Thoracic aorta (tissue), 2 donors: ENCODE measurements at regions not wholly inside any gene's neighbourhood (a gene's known extent, or its start where the extent isn't known, plus 50 kb on each side); places are given as distances from the start of the nearest gene placed in this dataset.

Source experiments
- ATAC-seq: fragments of 150-250 bp; one replicate; pipeline ENCODE4 v1.8.0; 2017; ENCODE audit warnings: low read depth; ENCODE audit not compliant: insufficient number of reproducible peaks, low FRiP score
- DNase-seq: peaks from one replicate; pipeline ENCODE4 v3.0.0-alpha.2; 2020; ENCODE audit warnings: low spot score
- H3K27ac ChIP-seq, 2 donors: fragments of 200-600 bp; sonication (generic); 1 replicate in 1 of 2; 2 replicates in 1 of 2; pipeline ENCODE4 v1.5.1; 2016; ENCODE audit warnings: mild to moderate bottlenecking in 2 of 2, moderate library complexity in 2 of 2
- H3K27me3 ChIP-seq: fragments of 200-600 bp; sonication (generic); replicated peaks from 2 replicates; pipeline ENCODE4 v1.6.0; 2016; ENCODE audit warnings: mild to moderate bottlenecking; ENCODE audit not compliant: insufficient read depth
- H3K36me3 ChIP-seq: fragments of 200-600 bp; sonication (generic); one replicate; pipeline ENCODE4 v1.5.1; 2016
- H3K4me1 ChIP-seq, 2 donors: fragments of 200-600 bp; sonication (generic); 1 replicate in 1 of 2; 2 replicates in 1 of 2; pipeline versions ENCODE4 v1.5.1 to v1.6.0; 2016; ENCODE audit warnings: low read depth in 2 of 2, mild to moderate bottlenecking in 1 of 2; ENCODE audit not compliant: control insufficient read depth in 1 of 2
- H3K4me3 ChIP-seq: fragments of 200-600 bp; sonication (generic); 2 replicates; pipeline ENCODE4 v1.5.1; 2016; ENCODE audit warnings: mild to moderate bottlenecking
- H3K9me3 ChIP-seq: fragments of 200-600 bp; sonication (generic); 2 replicates; pipeline ENCODE4 v1.5.1; 2016
- TF ChIP-seq, protein P1 (sequence below): fragments of 200-600 bp; sonication (generic); IDR thresholded peaks from one replicate; pipeline ENCODE4 v1.5.1; 2019; ENCODE audit warnings: antibody characterized with exemption

DNA sequence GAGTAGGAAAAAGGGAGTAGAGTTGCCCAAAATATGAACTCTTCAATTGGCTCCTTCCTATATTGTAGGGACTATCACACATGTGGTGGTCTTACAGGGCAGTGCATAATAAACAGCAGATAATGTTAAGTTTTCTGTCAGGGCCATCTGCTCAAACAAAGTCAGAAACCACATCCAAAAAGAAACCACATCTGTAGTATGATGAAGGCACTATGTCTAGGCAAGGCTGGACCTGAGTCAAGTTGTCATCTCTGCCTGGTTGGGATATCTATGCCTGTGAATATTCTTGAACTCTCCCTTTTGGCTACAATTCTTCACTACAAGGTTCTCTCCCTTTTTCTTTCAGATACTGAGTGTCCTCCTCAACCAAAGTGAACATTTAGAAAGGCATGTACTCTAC, 109.4 kb upstream of the C1GALT1C1 start:
- DNase-seq (no peak), ATAC-seq (no peak)
- Histone ChIP-seq H3K27ac (no peak overlapping the region), H3K4me3 (no peak overlapping the region), H3K27me3 (no peaks in the 10 kb centered on the region), H3K4me1 (no peaks in the 10 kb centered on the region), H3K36me3 (no peaks in the 10 kb centered on the region), H3K9me3 (no peaks in the 10 kb centered on the region)
- TF ChIP-seq, protein P1, sequence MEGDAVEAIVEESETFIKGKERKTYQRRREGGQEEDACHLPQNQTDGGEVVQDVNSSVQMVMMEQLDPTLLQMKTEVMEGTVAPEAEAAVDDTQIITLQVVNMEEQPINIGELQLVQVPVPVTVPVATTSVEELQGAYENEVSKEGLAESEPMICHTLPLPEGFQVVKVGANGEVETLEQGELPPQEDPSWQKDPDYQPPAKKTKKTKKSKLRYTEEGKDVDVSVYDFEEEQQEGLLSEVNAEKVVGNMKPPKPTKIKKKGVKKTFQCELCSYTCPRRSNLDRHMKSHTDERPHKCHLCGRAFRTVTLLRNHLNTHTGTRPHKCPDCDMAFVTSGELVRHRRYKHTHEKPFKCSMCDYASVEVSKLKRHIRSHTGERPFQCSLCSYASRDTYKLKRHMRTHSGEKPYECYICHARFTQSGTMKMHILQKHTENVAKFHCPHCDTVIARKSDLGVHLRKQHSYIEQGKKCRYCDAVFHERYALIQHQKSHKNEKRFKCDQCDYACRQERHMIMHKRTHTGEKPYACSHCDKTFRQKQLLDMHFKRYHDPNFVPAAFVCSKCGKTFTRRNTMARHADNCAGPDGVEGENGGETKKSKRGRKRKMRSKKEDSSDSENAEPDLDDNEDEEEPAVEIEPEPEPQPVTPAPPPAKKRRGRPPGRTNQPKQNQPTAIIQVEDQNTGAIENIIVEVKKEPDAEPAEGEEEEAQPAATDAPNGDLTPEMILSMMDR: no peak

DNA sequence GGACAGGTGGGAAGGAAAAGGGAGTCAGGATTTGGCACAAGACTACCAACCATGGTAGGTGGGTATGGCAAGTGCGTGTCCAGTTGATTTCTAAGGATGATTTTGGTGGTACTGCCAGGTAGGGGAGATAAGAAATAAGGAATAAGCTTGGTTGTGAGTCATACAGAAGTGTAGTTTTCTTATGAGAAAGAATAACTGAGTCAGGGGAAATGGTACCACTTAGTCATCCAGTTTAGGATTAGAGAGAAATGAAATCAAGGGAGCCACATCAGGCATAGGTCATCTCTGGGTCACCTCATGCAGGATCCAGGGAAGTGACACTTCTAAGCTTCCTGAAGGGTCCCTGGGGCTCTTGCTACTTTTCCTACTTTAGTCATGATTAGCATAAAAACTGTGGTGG, 107.1 kb upstream of the C1GALT1C1 start:
- Histone ChIP-seq H3K27me3 (no peaks in the 10 kb centered on the region), H3K4me1 (no peaks in the 10 kb centered on the region), H3K9me3 (no peaks in the 10 kb centered on the region), H3K27ac (no peak overlapping the region), H3K4me3 (no peak overlapping the region), H3K36me3 (no peaks in the 10 kb centered on the region)
- TF ChIP-seq, protein P1: no peak
- DNase-seq (no peak), ATAC-seq (no peak)

DNA sequence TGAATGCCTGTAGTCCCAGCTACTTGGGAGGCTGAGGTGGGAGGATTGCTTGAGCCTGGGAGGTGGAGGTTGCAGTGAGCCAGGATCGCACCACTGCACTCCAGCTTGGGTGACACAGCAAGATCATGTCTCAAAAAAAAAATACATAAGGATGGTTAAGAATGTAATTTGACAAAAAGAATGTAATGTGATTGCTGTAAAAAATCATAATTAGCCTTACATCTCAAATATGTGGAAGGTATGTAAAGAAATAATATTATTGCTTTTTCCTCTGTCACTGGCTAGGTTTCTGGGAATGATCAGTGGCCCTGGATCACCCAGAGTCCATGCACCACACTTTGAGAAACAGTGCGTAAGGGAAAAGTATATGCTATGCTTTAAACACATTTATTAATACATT, 106.1 kb upstream of the C1GALT1C1 start:
- H3K9me3 ChIP-seq: no peaks in the 10 kb centered on the region
- H3K4me3 ChIP-seq: no peak overlapping the region
- no peaks in the 10 kb centered on the region for H3K36me3 ChIP-seq
- TF ChIP-seq, protein P1: no peak
- DNase-seq: no peak
- no peak overlapping the region for H3K27ac ChIP-seq
- no peaks in the 10 kb centered on the region for H3K27me3 ChIP-seq
- no peak for ATAC-seq
- H3K4me1 ChIP-seq: no peaks in the 10 kb centered on the region

DNA sequence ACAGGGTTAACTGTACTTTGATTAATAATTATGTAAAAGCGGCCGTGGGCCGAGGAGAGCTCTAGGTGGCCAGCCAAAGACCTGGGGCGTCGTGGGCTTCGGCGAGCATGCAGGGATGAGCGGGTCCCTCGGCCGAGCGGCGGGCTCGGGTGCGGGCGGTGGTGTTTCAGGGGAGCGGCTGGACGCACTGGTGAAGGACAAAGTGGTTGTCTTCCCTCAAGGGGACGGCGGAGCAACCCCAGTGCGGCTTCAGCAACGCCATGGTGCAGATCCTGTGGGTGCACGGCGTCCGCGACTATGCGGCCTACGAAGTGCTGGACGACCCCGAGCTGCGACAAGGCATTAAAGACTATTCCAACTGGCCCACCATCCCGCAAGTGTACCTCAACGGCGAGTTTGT, 103.0 kb upstream of the C1GALT1C1 start:
- TF ChIP-seq, protein P1: no peak
- H3K36me3 ChIP-seq: no peaks in the 10 kb centered on the region
- H3K4me3 ChIP-seq: no peak overlapping the region
- H3K27ac ChIP-seq: no peak overlapping the region
- no peaks in the 10 kb centered on the region for H3K27me3 ChIP-seq
- no peak for ATAC-seq
- H3K9me3 ChIP-seq: no peaks in the 10 kb centered on the region
- no peak for DNase-seq
- H3K4me1 ChIP-seq: no peaks in the 10 kb centered on the region

DNA sequence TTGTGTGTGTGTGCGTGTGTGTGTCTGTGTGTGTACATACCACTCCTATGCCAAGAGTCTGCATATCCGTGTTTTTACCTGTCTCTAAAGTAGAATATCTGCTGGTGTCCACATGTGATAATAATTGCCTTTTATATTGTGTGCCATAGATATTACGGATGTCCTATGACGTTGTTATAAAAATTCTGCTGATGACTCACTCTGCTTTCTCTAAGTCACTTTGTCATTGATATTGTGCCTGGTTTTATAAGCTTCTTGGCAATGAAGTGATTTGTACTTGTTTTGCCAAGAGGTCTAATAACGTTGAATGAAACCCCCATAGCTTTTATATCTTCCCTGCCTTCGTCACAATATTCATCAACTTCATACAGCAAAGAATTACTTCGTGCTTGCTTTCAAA, 102.6 kb upstream of the C1GALT1C1 start:
- TF ChIP-seq, protein P1: no peak
- ATAC-seq (no peak), DNase-seq (no peak)
- Histone ChIP-seq H3K9me3 (no peaks in the 10 kb centered on the region), H3K27ac (no peak overlapping the region), H3K36me3 (no peaks in the 10 kb centered on the region), H3K27me3 (no peaks in the 10 kb centered on the region), H3K4me3 (no peak overlapping the region), H3K4me1 (no peaks in the 10 kb centered on the region)
